DND-41 (cell line): ENCODE measurements at regions not wholly inside any gene's neighbourhood (a gene's known extent, or its start where the extent isn't known, plus 50 kb on each side); places are given as distances from the start of the nearest gene placed in this dataset.
"Not testable (repeated sequence)": the region's sequence is repeated elsewhere in the genome, so short reads cannot be mapped to it uniquely, and the experiment has no call there.

Experiments used
- EZH2 ChIP-seq: IDR thresholded peaks from 3 replicates; pipeline ENCODE4 v1.6.1; 2012; ENCODE audit warnings: borderline replicate concordance, low read depth, mild to moderate bottlenecking, moderate library complexity, low read length, inconsistent platforms; ENCODE audit not compliant: severe bottlenecking
- TF ChIP-seq, protein P1 (sequence below): IDR thresholded peaks from 2 replicates; pipeline ENCODE4 v1.5.1; 2012; ENCODE audit warnings: borderline replicate concordance, low read length, moderate library complexity, mild to moderate bottlenecking; ENCODE audit not compliant: poor library complexity, severe bottlenecking; ENCODE audit errors: extremely low read depth

DNA sequence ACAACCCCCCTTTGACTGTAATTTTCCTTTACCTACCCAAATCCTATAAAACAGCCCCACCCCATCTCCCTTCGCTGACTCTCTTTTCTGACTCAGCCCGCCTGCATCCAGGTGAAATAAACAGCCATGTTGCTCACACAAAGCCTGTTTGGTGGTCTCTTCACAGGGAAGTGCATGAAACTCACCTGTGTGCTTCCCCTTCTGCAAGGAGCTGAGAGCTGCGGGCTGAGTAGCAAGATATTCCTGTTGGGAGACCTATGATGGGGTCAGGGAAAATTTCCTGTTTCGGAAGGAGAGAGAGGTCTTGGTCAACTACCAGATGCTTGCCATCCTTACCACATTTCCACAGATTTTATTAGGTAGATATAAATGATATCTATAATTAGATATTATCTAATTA lies 474.5 kb upstream of the NUDT12 start:
- TF ChIP-seq, protein P1, sequence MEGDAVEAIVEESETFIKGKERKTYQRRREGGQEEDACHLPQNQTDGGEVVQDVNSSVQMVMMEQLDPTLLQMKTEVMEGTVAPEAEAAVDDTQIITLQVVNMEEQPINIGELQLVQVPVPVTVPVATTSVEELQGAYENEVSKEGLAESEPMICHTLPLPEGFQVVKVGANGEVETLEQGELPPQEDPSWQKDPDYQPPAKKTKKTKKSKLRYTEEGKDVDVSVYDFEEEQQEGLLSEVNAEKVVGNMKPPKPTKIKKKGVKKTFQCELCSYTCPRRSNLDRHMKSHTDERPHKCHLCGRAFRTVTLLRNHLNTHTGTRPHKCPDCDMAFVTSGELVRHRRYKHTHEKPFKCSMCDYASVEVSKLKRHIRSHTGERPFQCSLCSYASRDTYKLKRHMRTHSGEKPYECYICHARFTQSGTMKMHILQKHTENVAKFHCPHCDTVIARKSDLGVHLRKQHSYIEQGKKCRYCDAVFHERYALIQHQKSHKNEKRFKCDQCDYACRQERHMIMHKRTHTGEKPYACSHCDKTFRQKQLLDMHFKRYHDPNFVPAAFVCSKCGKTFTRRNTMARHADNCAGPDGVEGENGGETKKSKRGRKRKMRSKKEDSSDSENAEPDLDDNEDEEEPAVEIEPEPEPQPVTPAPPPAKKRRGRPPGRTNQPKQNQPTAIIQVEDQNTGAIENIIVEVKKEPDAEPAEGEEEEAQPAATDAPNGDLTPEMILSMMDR, result not testable (repeated sequence)
- TF ChIP-seq EZH2, result not testable (repeated sequence)
